A673 (cell line): ENCODE measurements at regions not wholly inside any gene's neighbourhood (a gene's known extent, or its start where the extent isn't known, plus 50 kb on each side); places are given as distances from the start of the nearest gene placed in this dataset.

ENCODE experiments used
- BruUV-seq: library from RNA; stranded (reverse); fragments of 400-500 nt; replicated peaks from 2 replicates; lab custom pipeline; 2021; lab: Mats Ljungman, UMichigan
- CTCF ChIA-PET: fragments of 300-600 bp; sonication (Branson Sonifier 250); formaldehyde crosslinking; loops from one replicate; lab custom pipeline; 2022; ENCODE audit warnings: antibody characterized with exemption; lab: Charles Lee
- POLR2A ChIA-PET: fragments of 300-600 bp; sonication (Branson Sonifier 250); formaldehyde crosslinking; loops from one replicate; lab custom pipeline; 2022; ENCODE audit warnings: antibody characterized with exemption; ENCODE audit not compliant: low non-redundant PET; lab: Charles Lee
- DNase-seq: peaks from one replicate; pipeline ENCODE4 v3.0.0-alpha.2; 2015; ENCODE audit warnings: low spot score
- H3K27ac ChIP-seq: fragments of 200-600 bp; sonication (generic); 2 replicates; pipeline ENCODE4 v1.5.1; 2016; ENCODE audit warnings: mixed run types, low read depth, mild to moderate bottlenecking, mixed read lengths, antibody characterized with exemption, low read length; ENCODE audit not compliant: poor library complexity, severe bottlenecking
- H3K27me3 ChIP-seq: fragments of 200-600 bp; sonication (generic); replicated peaks from 2 replicates; pipeline ENCODE4 v1.6.1; 2017; ENCODE audit warnings: mixed run types, low read depth, mild to moderate bottlenecking, mixed read lengths, antibody characterized with exemption, low read length; ENCODE audit not compliant: insufficient read depth, poor library complexity
- H3K36me3 ChIP-seq: fragments of 200-600 bp; sonication (generic); 2 replicates; pipeline ENCODE4 v1.6.1; 2016; ENCODE audit warnings: mixed run types, mild to moderate bottlenecking, mixed read lengths, antibody characterized with exemption, low read length; ENCODE audit not compliant: insufficient read depth, poor library complexity, severe bottlenecking
- H3K4me1 ChIP-seq: fragments of 200-600 bp; sonication (generic); 2 replicates; pipeline ENCODE4 v1.6.1; 2017; ENCODE audit warnings: mixed run types, mild to moderate bottlenecking, mixed read lengths, antibody characterized with exemption, low read length; ENCODE audit not compliant: insufficient read depth, poor library complexity, severe bottlenecking
- H3K4me3 ChIP-seq: fragments of 200-600 bp; sonication (generic); 2 replicates; pipeline ENCODE4 v1.5.1; 2016; ENCODE audit warnings: low read depth, mixed run types, mild to moderate bottlenecking, mixed read lengths, low read length; ENCODE audit not compliant: poor library complexity, severe bottlenecking
- H3K9me3 ChIP-seq: fragments of 200-600 bp; sonication (generic); 2 replicates; pipeline ENCODE4 v1.6.1; 2016; ENCODE audit warnings: mixed run types, low read depth, mild to moderate bottlenecking, mixed read lengths, antibody characterized with exemption, low read length; ENCODE audit not compliant: poor library complexity, severe bottlenecking
- CTCF ChIP-seq: fragments of 300-800, 200-600 bp; sonication (generic); conservative IDR thresholded peaks from 2 replicates; pipeline ENCODE4 v1.5.1; 2017; ENCODE audit warnings: low read depth, mild to moderate bottlenecking, antibody characterized with exemption, low read length, moderate library complexity, mixed read lengths
- EZH2 ChIP-seq: fragments of 200-600 bp; sonication (generic); IDR thresholded peaks from 2 replicates; pipeline ENCODE4 v1.6.1; 2017; ENCODE audit warnings: borderline replicate concordance, low read depth, mild to moderate bottlenecking, mixed read lengths, antibody characterized with exemption, low read length; ENCODE audit not compliant: poor library complexity, severe bottlenecking
- intact Hi-C: fragments of 100-400 bp; cut with micrococcal nuclease; formaldehyde crosslinking; loops from one replicate; pipeline ENCODE4 v1.10.0; 2022; ENCODE audit not compliant: unreplicated experiment

GRCh38 chr15:99476413-99477222 lies 89.2 kb upstream of the MEF2A start:
- H3K27me3 ChIP-seq, result no peaks in the 10 kb centered on the region
- no peak overlapping the region for H3K4me3 ChIP-seq
- ChIA-PET POLR2A (no interaction called here), CTCF (no interaction called here)
- no TSS peak for BruUV-seq
- H3K9me3 ChIP-seq, result no peaks in the 10 kb centered on the region
- no peak for DNase-seq
- no peaks in the 10 kb centered on the region for H3K4me1 ChIP-seq
- TF ChIP-seq EZH2 (no peak), CTCF (no peak)
- intact Hi-C loops, result no loop called here
- H3K27ac ChIP-seq, result no peak overlapping the region
- H3K36me3 ChIP-seq, result no peaks in the 10 kb centered on the region

- DNase-seq, result no peak
- intact Hi-C loops, result no loop called here
- CTCF ChIA-PET, result no interaction called here
- no peak for TF ChIP-seq EZH2
- TF ChIP-seq CTCF, result no peak
- POLR2A ChIA-PET, result no interaction called here
- no peaks in the 10 kb centered on the region for H3K4me1 ChIP-seq
- H3K4me3 ChIP-seq, result no peak overlapping the region
- no peaks in the 10 kb centered on the region for H3K27me3 ChIP-seq
- H3K9me3 ChIP-seq, result no peaks in the 10 kb centered on the region
- BruUV-seq, result no TSS peak
- H3K27ac ChIP-seq, result no peak overlapping the region
- H3K36me3 ChIP-seq, result no peaks in the 10 kb centered on the region
Measured at GRCh38 chr15:99477791-99478471, 87.9 kb upstream of the MEF2A start.

- POLR2A ChIA-PET, result no interaction called here
- TF ChIP-seq CTCF (no peak), EZH2 (no peak)
- intact Hi-C loops, result no loop called here
- H3K4me1 ChIP-seq, result no peaks in the 10 kb centered on the region
- no TSS peak for BruUV-seq
- H3K9me3 ChIP-seq, result no peaks in the 10 kb centered on the region
- H3K27me3 ChIP-seq, result no peaks in the 10 kb centered on the region
- H3K36me3 ChIP-seq, result no peaks in the 10 kb centered on the region
- DNase-seq, result no peak
- no peak overlapping the region for H3K27ac ChIP-seq
- H3K4me3 ChIP-seq, result no peak overlapping the region
- CTCF ChIA-PET, result no interaction called here
Measured at GRCh38 chr15:99478977-99479376, 86.8 kb upstream of the MEF2A start.
